Esophagus squamous epithelium (tissue), 4 donors: ENCODE measurements at regions not wholly inside any gene's neighbourhood (a gene's known extent, or its start where the extent isn't known, plus 50 kb on each side); places are given as distances from the start of the nearest gene placed in this dataset.

ENCODE experiments used
- POLR2A ChIP-seq, 4 donors: fragments of 450-650 bp; IDR thresholded peaks; one replicate each; pipeline ENCODE4 v1.6.1; 2017; ENCODE audit warnings: antibody characterized with exemption in 4 of 4, mild to moderate bottlenecking in 4 of 4, moderate library complexity in 3 of 4
- TF ChIP-seq, protein P1 (sequence below), 6 experiments: fragments of 450-650 bp in 4 of 6; fragments of 200-600 bp in 2 of 6; sonication (generic) in 2 of 6; IDR thresholded peaks; one replicate each; pipeline ENCODE4 v1.5.1; 2016 to 2019; ENCODE audit warnings: antibody characterized with exemption in 6 of 6, mild to moderate bottlenecking in 4 of 6, moderate library complexity in 4 of 6

DNA sequence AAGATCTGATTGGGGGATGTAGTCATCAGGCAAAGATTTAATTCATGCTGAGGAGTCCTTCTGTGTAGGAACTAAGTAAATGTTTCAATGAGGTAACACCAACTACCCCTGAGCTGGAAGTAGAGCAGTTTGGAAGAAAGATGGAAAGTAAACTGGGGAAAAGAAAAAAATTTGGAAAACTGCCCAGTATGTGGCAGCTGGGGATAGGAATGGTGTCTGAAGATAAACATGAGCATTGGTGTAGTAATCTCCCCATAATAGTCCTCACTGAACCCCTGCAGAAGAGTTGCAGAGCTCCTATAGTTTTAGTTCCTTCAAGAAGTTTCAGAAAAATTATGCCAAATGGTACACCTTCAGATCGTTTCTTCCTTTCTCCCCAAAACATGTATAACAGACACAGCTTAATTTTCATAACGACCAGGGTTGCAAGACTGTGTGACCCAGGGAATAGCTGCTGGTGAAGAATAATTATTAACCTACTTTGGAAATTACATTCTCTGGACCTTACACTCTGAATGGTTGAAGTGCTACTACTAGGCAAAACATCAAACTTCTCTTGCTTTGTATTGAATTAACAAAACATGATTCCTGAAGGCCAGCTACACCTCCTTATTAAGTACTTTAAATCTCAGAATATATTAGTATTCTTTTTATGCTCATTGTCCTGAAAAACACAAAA, 446.4 kb upstream of the NRG3 start:
- TF ChIP-seq, protein P1, sequence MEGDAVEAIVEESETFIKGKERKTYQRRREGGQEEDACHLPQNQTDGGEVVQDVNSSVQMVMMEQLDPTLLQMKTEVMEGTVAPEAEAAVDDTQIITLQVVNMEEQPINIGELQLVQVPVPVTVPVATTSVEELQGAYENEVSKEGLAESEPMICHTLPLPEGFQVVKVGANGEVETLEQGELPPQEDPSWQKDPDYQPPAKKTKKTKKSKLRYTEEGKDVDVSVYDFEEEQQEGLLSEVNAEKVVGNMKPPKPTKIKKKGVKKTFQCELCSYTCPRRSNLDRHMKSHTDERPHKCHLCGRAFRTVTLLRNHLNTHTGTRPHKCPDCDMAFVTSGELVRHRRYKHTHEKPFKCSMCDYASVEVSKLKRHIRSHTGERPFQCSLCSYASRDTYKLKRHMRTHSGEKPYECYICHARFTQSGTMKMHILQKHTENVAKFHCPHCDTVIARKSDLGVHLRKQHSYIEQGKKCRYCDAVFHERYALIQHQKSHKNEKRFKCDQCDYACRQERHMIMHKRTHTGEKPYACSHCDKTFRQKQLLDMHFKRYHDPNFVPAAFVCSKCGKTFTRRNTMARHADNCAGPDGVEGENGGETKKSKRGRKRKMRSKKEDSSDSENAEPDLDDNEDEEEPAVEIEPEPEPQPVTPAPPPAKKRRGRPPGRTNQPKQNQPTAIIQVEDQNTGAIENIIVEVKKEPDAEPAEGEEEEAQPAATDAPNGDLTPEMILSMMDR (IDR thresholded peaks at IDR 0.05): no peak
- TF ChIP-seq POLR2A (IDR thresholded peaks at IDR 0.05): no peak
